ENCODE measurements at regions not wholly inside any gene's neighbourhood (a gene's known extent, or its start where the extent isn't known, plus 50 kb on each side); places are given as distances from the start of the nearest gene placed in this dataset.

DNA sequence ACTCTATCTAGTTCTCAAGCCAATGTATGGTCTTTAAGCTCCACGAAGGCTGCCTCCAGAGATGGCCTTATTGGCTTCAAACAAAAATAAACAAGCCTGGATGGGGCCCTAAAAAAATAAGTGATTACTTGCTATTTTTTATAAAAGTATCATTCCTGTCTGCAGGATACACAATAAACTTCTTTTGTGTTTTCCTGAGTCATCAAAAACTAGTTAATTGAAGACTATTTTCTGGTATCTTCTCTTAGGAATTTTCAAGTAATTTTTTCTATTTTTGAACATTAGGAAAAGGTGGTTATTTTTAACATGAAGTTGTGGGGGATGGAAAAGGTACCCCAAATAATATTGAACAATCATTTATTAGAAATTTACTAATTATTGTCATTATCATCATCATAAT lies 213.1 kb upstream of the DYNLRB2 start:
- H3K9me3 ChIP-seq = no peaks in the 10 kb centered on the region
- TF ChIP-seq, protein P1, sequence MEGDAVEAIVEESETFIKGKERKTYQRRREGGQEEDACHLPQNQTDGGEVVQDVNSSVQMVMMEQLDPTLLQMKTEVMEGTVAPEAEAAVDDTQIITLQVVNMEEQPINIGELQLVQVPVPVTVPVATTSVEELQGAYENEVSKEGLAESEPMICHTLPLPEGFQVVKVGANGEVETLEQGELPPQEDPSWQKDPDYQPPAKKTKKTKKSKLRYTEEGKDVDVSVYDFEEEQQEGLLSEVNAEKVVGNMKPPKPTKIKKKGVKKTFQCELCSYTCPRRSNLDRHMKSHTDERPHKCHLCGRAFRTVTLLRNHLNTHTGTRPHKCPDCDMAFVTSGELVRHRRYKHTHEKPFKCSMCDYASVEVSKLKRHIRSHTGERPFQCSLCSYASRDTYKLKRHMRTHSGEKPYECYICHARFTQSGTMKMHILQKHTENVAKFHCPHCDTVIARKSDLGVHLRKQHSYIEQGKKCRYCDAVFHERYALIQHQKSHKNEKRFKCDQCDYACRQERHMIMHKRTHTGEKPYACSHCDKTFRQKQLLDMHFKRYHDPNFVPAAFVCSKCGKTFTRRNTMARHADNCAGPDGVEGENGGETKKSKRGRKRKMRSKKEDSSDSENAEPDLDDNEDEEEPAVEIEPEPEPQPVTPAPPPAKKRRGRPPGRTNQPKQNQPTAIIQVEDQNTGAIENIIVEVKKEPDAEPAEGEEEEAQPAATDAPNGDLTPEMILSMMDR (IDR thresholded peaks at IDR 0.05) = no peak
- H3K27ac ChIP-seq = no peak overlapping the region
- intact Hi-C loops (cut with DNase I) = no loop called here
- ATAC-seq (no peak), DNase-seq (no peak)
- H3K27me3 ChIP-seq = no peaks in the 10 kb centered on the region
- no peaks in the 10 kb centered on the region for H3K36me3 ChIP-seq
- H3K4me1 ChIP-seq = no peaks in the 10 kb centered on the region
- H3K4me3 ChIP-seq = no peak overlapping the region

DNA sequence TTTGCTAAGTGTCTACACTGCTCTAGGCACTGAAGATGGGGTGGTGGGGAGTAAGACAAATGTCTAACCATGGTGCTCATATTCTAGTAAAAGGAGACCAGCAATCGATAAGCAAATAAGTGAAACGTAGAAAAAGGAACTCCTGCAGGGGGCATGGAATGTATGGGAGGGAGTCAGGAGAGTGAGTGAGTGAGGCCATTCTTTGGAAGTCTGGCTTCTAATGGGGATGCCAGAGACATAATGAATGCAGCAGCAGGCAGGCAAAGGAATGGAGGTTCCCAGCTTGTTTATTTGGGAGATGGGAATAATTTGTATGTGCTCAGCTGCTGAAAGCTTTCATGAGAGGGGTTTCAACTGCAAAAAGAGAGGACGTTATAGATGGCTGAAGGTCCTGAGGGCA lies 216.4 kb upstream of the DYNLRB2 start:
- H3K9me3 ChIP-seq = no peaks in the 10 kb centered on the region
- H3K4me3 ChIP-seq = no peak overlapping the region
- ATAC-seq (no peak), DNase-seq (no peak)
- TF ChIP-seq, protein P1 (IDR thresholded peaks at IDR 0.05) = no peak
- no peak overlapping the region for H3K27ac ChIP-seq
- no peaks in the 10 kb centered on the region for H3K27me3 ChIP-seq
- no peaks in the 10 kb centered on the region for H3K4me1 ChIP-seq
- intact Hi-C loops (cut with DNase I) = no loop called here
- no peaks in the 10 kb centered on the region for H3K36me3 ChIP-seq

DNA sequence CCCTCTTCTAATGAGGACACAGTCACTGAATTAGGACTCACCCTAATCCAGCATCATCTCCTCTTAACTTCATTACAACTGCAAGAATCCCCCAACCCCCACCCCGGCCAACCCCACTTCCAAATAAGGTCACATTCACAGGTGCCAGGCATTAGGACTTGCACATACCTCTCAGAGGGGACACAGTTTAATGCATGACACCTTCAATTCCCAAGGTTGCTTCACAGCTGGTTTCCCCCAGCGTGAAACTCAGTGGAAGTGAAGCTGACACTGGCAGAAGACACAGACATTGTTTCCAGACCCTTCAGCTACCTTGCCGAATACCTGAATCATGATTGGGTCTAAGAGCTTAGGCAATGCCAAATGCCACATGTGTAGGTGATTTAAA lies 217.0 kb upstream of the DYNLRB2 start:
- no peaks in the 10 kb centered on the region for H3K9me3 ChIP-seq
- H3K4me3 ChIP-seq = no peak overlapping the region
- intact Hi-C loops (cut with DNase I) = no loop called here
- no peak for DNase-seq
- TF ChIP-seq, protein P1 (IDR thresholded peaks at IDR 0.05) = no peak
- ATAC-seq = no peak
- no peaks in the 10 kb centered on the region for H3K36me3 ChIP-seq
- H3K27me3 ChIP-seq = no peaks in the 10 kb centered on the region
- H3K4me1 ChIP-seq = no peaks in the 10 kb centered on the region
- H3K27ac ChIP-seq = no peak overlapping the region

- no peaks in the 10 kb centered on the region for H3K27me3 ChIP-seq
- no peak overlapping the region for H3K27ac ChIP-seq
- no peaks in the 10 kb centered on the region for H3K9me3 ChIP-seq
- intact Hi-C loops (cut with DNase I) = no loop called here
- H3K4me3 ChIP-seq = no peak overlapping the region
- TF ChIP-seq, protein P1 (IDR thresholded peaks at IDR 0.05) = no peak
- H3K36me3 ChIP-seq = no peaks in the 10 kb centered on the region
- ATAC-seq (no peak), DNase-seq (peak in 1 of 4 donors; percentile 63)
- H3K4me1 ChIP-seq = no peaks in the 10 kb centered on the region
Observed at GRCh38 chr16:80323187-80323807, 217.5 kb upstream of the DYNLRB2 start.

- Histone ChIP-seq H3K4me1 (no peaks in the 10 kb centered on the region), H3K27me3 (no peaks in the 10 kb centered on the region), H3K4me3 (no peak overlapping the region), H3K36me3 (no peaks in the 10 kb centered on the region), H3K9me3 (no peaks in the 10 kb centered on the region), H3K27ac (no peak overlapping the region)
- DNase-seq (no peak), ATAC-seq (no peak)
- intact Hi-C loops (cut with DNase I) = no loop called here
- TF ChIP-seq, protein P1 (IDR thresholded peaks at IDR 0.05) = no peak
Observed at GRCh38 chr16:80319181-80319580, 221.6 kb upstream of the DYNLRB2 start.

Measured in left lung (tissue), 4 donors.